ENCODE measurements at regions not wholly inside any gene's neighbourhood (a gene's known extent, or its start where the extent isn't known, plus 50 kb on each side); places are given as distances from the start of the nearest gene placed in this dataset.

DNA sequence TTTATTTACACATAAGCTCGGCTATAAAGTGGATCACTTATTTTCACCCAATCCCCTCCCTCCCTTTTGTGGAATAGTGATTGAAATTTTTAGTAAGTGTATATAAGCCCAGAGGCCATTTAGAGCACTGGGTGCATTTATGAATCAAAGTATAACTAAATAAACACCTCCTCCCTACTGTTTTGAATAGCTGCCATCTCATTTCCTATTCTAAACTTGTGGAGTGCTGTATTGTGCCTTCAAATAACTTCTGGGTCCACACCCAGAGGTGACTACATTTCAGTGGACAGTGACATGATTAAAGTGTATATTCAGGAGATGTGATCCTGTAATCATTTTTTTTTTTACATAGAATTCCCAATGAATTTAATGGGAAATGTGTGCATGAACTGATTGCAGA is 104.9 kb downstream of the TEX13C start:
- no peaks in the 10 kb centered on the region for H3K36me3 ChIP-seq (ENCODE audit: low read depth)
- no peak for ATAC-seq (ENCODE audit: low read depth)
- no peak overlapping the region for H3K27ac ChIP-seq (ENCODE audit: poor library complexity, severe bottlenecking)
- no peaks in the 10 kb centered on the region for H3K4me1 ChIP-seq (ENCODE audit: insufficient read depth, poor library complexity, severe bottlenecking)
- no peak for TF ChIP-seq CTCF (IDR thresholded peaks at IDR 0.05; ENCODE audit: poor library complexity, severe bottlenecking)
- no peak for DNase-seq (ENCODE audit: low spot score)
- H3K27me3 ChIP-seq (ENCODE audit: insufficient read depth, poor library complexity, severe bottlenecking): no peaks in the 10 kb centered on the region
- no peaks in the 10 kb centered on the region for H3K9me3 ChIP-seq (ENCODE audit: severe bottlenecking)
- no peak overlapping the region for H3K4me3 ChIP-seq (ENCODE audit: severe bottlenecking)

- H3K4me1 ChIP-seq (ENCODE audit: insufficient read depth, poor library complexity, severe bottlenecking): no peaks in the 10 kb centered on the region
- no peaks in the 10 kb centered on the region for H3K27me3 ChIP-seq (ENCODE audit: insufficient read depth, poor library complexity, severe bottlenecking)
- no peaks in the 10 kb centered on the region for H3K9me3 ChIP-seq (ENCODE audit: severe bottlenecking)
- H3K36me3 ChIP-seq (ENCODE audit: low read depth): no peaks in the 10 kb centered on the region
- no peak overlapping the region for H3K4me3 ChIP-seq (ENCODE audit: severe bottlenecking)
- H3K27ac ChIP-seq (ENCODE audit: poor library complexity, severe bottlenecking): no peak overlapping the region
- DNase-seq (ENCODE audit: low spot score) (no peak), ATAC-seq (ENCODE audit: low read depth) (peak; percentile 50; the same call in 2 of the 3 replicates)
- peak; percentile 55 for TF ChIP-seq CTCF (IDR thresholded peaks at IDR 0.05; ENCODE audit: poor library complexity, severe bottlenecking)
Measured at GRCh38 chrX:125436855-125437254, 117.2 kb downstream of the TEX13C start.

DNA sequence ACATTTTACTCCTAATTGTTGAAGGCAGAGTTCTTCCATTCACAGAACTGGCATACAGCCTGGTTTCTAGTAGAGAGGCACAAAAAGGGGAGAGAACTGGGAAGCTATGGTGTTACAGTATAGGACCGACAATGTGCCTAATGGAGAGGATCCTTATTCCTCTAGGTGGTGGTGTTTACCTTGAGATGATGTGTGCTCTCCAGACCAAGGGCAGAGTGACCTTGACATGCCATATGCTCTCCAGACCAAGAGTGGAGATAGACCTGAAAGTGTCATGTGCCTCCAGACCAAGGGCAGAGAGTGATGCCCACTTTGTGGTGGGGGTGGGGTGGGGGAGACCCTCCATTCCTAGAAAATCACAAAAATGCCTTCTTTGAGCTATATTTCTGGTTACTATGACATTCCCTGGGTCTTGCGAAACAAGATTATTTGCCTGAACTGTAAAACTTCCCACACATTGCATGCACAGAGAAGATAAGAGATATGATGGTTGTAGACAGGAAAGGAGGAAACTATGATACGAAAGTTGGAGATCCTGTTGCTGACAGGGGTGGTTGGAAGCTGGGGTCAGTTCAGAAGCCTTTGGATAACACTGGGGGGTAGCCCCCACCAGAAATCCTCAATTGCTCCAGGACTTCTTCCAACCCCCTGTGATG is 119.7 kb downstream of the TEX13C start:
- Histone ChIP-seq H3K9me3 (ENCODE audit: severe bottlenecking) (no peaks in the 10 kb centered on the region), H3K4me1 (ENCODE audit: insufficient read depth, poor library complexity, severe bottlenecking) (no peaks in the 10 kb centered on the region), H3K4me3 (ENCODE audit: severe bottlenecking) (no peak overlapping the region), H3K27ac (ENCODE audit: poor library complexity, severe bottlenecking) (no peak overlapping the region), H3K36me3 (ENCODE audit: low read depth) (no peaks in the 10 kb centered on the region), H3K27me3 (ENCODE audit: insufficient read depth, poor library complexity, severe bottlenecking) (no peaks in the 10 kb centered on the region)
- ATAC-seq (ENCODE audit: low read depth): no peak
- no peak for DNase-seq (ENCODE audit: low spot score)
- TF ChIP-seq CTCF (IDR thresholded peaks at IDR 0.05; ENCODE audit: poor library complexity, severe bottlenecking): no peak

DNA sequence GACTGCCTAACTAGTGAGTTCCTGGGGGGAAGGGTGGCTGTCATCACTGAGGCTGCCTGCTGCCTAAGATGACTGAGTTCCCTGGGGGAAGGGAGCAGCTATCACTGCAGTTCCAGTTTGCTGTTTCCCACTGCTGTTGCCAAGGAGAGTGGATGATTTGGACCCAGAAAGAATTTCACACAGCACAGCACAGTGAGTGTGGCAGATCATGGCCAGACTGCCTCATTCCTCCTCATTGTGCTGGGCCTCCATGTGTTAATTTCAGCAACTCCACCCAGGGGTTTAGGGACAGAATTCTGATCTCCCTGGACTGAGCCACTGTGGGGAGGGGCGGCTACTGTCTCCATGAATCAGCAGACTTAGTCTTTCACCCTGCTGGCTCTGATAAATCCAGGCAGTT is 125.0 kb downstream of the TEX13C start:
- ATAC-seq (ENCODE audit: low read depth): no peak
- H3K4me3 ChIP-seq (ENCODE audit: severe bottlenecking): no peak overlapping the region
- no peak for TF ChIP-seq CTCF (IDR thresholded peaks at IDR 0.05; ENCODE audit: poor library complexity, severe bottlenecking)
- H3K27me3 ChIP-seq (ENCODE audit: insufficient read depth, poor library complexity, severe bottlenecking): no peaks in the 10 kb centered on the region
- no peaks in the 10 kb centered on the region for H3K9me3 ChIP-seq (ENCODE audit: severe bottlenecking)
- H3K27ac ChIP-seq (ENCODE audit: poor library complexity, severe bottlenecking): no peak overlapping the region
- no peak for DNase-seq (ENCODE audit: low spot score)
- no peaks in the 10 kb centered on the region for H3K4me1 ChIP-seq (ENCODE audit: insufficient read depth, poor library complexity, severe bottlenecking)
- no peaks in the 10 kb centered on the region for H3K36me3 ChIP-seq (ENCODE audit: low read depth)

- ATAC-seq (ENCODE audit: low read depth) (no peak), DNase-seq (ENCODE audit: low spot score) (no peak)
- no peak for TF ChIP-seq CTCF (IDR thresholded peaks at IDR 0.05; ENCODE audit: poor library complexity, severe bottlenecking)
- Histone ChIP-seq H3K27me3 (ENCODE audit: insufficient read depth, poor library complexity, severe bottlenecking) (no peaks in the 10 kb centered on the region), H3K9me3 (ENCODE audit: severe bottlenecking) (no peaks in the 10 kb centered on the region), H3K36me3 (ENCODE audit: low read depth) (no peaks in the 10 kb centered on the region), H3K4me1 (ENCODE audit: insufficient read depth, poor library complexity, severe bottlenecking) (no peaks in the 10 kb centered on the region), H3K27ac (ENCODE audit: poor library complexity, severe bottlenecking) (no peak overlapping the region), H3K4me3 (ENCODE audit: severe bottlenecking) (no peak overlapping the region)
Measured at GRCh38 chrX:125475482-125475881, 155.8 kb downstream of the TEX13C start.

Measured in RWPE2 (cell line).